DOHH2 (cell line): ENCODE measurements at regions not wholly inside any gene's neighbourhood (a gene's known extent, or its start where the extent isn't known, plus 50 kb on each side); places are given as distances from the start of the nearest gene placed in this dataset.

Experiments used
- EZH2phosphoT487 ChIP-seq: fragments of 200-600 bp; sonication (generic); IDR thresholded peaks from 2 replicates; pipeline ENCODE4 v1.6.1; 2017; ENCODE audit warnings: borderline replicate concordance, mild to moderate bottlenecking, antibody characterized with exemption, low read length, moderate library complexity, mixed read lengths
- TF ChIP-seq, protein P1 (sequence below): fragments of 200-600 bp; sonication (generic); IDR thresholded peaks from one replicate; pipeline ENCODE4 v1.5.1; 2014; ENCODE audit warnings: antibody characterized with exemption, mild to moderate bottlenecking, low read depth, low read length; ENCODE audit not compliant: poor library complexity, severe bottlenecking

DNA sequence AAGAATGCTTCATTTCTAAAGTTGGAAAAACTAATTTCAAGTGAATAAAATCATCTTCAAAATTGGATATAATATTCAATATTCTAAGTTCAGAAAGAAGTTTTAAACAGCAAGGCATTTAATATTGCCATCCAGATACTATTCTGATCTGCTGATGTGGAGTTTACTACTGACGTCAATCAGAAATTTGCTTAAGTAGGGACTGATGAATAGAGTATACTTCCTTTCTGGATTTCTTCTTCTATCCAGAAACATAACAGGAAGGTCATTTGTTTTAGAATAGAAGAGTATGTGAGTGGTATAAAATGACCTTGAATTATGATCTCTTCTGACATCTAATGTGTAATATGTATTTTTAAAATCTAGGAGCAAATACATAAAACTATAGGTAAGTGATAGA lies 308.1 kb upstream of the ADGRL2 start:
- TF ChIP-seq, protein P1, sequence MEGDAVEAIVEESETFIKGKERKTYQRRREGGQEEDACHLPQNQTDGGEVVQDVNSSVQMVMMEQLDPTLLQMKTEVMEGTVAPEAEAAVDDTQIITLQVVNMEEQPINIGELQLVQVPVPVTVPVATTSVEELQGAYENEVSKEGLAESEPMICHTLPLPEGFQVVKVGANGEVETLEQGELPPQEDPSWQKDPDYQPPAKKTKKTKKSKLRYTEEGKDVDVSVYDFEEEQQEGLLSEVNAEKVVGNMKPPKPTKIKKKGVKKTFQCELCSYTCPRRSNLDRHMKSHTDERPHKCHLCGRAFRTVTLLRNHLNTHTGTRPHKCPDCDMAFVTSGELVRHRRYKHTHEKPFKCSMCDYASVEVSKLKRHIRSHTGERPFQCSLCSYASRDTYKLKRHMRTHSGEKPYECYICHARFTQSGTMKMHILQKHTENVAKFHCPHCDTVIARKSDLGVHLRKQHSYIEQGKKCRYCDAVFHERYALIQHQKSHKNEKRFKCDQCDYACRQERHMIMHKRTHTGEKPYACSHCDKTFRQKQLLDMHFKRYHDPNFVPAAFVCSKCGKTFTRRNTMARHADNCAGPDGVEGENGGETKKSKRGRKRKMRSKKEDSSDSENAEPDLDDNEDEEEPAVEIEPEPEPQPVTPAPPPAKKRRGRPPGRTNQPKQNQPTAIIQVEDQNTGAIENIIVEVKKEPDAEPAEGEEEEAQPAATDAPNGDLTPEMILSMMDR, result no peak
- no peak for TF ChIP-seq EZH2phosphoT487
